Activated CD4-positive, alpha-beta T cell treated with anti-CD3 and anti-CD28 coated beads, Interleukin-10, Interleukin-2, amounts not matched to agents 100 ng/mL and 50 ng/mL, durations not matched to agents 16 hours and 8 hours (primary cell): ENCODE measurements at regions not wholly inside any gene's neighbourhood (a gene's known extent, or its start where the extent isn't known, plus 50 kb on each side); places are given as distances from the start of the nearest gene placed in this dataset.
"Not testable (repeated sequence)": the region's sequence is repeated elsewhere in the genome, so short reads cannot be mapped to it uniquely, and the experiment has no call there.

Experiments
- DNase-seq: peaks from one replicate; pipeline ENCODE4 v3.0.0-alpha.2; 2020

DNA sequence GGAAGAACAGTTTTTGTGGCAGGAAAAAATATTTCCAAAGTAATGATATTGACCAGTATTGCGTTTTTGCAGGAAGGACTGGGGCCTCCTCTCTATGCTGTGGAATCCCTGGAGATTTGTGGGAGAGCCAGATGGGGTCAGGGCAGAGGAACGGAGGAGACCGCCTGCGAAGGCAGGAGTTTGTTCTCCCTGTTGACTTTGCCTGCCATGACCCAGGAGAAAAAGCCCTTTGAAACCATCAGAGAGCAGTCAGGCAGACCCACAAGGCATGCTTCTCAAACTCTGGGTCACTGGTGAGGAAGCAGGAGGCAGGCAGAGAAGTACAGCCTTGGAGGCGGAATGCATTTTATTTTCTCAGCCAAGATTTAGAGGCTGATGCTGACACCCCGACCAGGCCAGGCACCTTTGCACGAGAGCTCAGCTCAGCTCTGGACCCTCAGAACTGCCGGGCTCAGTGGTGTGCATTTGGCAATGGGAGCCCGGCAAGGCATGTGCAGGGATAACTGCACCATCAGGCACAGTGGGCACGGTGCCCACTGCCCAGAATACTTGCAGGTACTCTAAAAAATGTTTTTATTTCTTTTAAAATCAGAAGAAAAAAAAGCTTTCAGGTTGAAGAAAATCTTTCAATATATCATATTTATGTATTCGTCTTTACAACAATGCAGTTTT lies 410.4 kb downstream of the RPS24 start:
- no peak for DNase-seq

DNA sequence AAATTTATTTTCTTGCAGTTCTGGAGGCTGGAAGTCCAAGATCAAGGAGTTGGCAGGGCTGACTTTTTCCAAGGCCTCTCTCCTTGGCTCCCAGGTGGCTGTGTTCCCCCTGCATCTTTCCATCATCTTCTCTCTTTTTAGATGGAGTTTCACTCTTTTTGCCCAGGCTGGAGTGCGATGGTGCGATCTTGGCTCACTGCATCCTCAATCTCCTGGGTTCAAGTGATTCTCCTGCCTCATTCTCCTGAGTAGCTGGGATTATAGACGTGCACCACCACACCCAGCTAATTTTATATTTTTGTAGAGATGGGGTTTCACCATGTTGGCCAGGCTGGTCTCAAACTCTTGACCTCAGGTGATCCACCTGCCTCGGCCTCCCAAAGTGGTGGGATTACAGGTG lies 411.1 kb downstream of the RPS24 start:
- DNase-seq = not testable (repeated sequence)

DNA sequence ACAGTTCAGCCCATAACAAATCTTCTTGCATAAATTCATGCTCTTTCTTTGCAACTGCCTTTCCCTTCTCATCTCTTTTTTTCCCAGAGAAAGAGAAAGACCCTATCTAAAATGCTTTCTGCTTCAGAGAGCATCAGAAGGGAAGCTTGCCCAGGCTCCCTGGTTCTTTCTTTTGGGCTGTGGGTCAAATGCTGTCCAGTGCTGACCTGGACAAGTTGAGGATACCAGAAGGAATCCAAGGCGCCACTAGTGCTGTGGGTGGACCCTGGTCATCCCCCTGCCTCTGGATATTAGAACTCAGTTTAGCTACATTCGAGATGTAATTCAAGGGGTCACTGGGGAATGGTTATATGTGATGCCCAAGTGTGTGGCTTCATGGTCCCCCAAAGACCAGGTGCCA lies 411.6 kb downstream of the RPS24 start:
- DNase-seq = no peak

DNA sequence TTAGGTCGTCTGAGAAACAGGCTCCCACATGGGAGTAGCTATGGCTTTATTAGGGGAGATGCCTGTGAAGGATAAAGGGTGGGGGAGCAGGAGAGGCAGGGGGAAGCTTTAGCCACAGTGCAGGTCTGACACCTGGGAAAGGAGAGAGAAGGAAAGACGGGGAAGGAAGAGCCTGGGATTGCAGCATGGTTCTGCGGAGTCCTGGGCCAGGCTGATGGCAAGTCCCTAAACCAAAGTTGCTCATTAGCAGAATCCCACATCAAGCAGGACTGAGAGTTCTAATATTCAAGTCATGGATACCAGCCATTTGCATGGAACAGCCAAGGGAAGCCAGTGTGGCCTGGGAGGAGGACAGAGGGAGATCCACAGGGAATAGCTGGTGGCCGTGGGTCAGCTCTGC lies 414.8 kb downstream of the RPS24 start:
- DNase-seq = no peak

DNA sequence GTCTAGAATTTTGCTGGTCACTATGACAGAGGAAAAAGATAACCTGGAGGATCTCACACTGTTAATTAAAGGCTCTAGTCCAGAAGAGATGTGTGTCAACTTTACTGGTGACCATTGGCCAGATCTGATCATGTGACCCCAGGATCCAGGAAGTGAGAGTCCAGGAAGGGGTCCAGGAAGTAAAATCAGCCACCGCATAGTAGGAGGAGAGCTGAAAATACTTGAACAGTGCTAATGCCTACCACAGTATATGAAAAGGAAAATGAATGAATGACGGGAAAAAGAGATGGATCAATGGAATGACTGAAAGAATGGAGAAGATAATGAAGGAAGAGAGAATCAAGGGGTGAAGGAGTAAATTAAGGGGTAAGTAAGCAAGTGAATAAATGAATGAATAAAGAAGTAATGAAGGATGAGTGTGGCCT lies 415.3 kb downstream of the RPS24 start:
- DNase-seq = no peak

DNA sequence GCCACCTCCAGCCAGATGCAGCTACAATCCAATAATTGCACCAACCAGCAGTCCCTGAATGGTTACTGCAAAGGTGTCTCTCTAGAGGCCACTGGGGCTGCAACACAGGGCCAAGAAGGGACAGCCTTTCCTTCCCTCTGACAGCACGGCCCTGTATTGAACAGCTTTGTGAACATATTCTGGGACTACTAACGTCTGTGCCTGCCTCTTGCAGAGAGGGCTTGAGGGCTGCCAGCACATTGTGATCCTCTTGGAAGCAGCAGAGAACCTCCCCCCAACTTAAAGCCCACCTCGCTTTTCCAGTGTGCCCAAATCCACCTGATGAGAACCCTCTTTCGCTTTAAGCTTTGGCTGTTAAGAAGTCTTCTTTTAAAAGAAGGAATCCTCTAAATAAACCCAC lies 415.9 kb downstream of the RPS24 start:
- DNase-seq = no peak

DNA sequence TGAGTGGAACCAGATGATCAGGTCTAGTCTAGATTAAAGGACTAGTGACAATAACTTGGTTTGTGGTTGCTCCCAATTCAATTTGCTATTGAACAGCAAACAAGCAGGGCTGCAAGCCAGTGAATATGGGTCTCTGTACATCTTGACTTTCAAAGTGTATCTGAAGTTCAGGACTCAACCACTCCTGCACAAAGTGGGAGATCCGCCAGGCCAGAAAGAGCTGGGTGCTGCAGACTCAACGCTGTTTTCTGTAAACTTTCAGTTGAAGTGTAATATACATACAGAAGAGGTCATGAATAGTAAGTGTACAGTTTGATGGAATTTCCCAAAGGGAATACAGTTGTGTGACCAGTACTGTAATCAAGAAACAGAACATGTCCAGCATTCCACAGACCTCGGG lies 416.6 kb downstream of the RPS24 start:
- no peak for DNase-seq

DNA sequence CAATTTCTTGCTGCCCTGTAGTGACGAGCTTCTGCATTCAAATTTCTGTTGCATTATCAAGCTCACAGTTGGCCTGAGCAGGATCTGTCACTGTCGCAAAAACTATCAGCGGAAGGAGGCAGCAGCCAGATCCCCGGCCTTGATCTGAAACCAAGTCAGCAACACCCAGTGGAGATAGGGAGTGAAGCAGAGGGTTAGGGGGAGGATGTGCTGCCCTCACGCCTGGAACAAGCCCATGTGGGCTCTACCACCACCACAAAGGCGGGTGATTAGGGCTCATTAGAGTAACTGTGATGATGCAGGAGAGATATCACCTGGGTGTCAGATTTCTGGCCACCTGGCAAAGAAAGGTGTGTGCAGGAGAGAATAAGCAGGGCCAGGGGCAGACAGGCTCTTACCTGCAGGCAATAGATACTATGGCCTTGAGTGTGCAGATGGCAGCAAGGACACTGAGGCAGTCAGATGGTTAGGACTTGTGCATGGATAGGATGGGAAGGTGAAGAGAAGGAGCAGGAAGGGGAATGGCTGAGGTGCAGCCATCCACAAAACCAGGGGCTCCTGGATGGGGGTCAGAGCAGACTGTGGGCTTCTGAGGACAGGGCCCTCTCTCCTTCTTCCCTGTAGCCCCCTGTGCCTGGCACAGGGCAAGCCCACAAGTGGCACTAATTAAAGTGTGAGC lies 417.3 kb downstream of the RPS24 start:
- no peak for DNase-seq

DNA sequence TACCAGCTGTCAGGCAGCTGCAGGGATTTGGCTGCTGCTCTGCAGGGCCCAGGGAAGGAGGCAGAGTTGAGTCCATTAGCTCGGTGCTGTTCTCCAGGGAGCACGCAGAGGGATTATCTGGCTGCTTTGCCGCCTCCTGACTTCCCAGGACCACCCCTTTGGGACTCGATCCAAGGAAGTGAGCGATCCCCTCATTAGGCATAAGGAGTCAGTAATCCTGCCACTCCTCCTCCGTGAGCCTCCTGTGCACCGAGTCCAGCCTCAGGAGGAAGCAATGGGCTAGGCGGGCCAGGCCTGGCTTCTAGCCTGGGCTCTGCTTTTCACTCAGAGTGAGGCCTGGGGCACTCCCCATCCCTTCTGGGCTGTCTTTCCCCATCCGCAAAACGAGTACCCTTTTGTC lies 417.9 kb downstream of the RPS24 start:
- no peak for DNase-seq

DNA sequence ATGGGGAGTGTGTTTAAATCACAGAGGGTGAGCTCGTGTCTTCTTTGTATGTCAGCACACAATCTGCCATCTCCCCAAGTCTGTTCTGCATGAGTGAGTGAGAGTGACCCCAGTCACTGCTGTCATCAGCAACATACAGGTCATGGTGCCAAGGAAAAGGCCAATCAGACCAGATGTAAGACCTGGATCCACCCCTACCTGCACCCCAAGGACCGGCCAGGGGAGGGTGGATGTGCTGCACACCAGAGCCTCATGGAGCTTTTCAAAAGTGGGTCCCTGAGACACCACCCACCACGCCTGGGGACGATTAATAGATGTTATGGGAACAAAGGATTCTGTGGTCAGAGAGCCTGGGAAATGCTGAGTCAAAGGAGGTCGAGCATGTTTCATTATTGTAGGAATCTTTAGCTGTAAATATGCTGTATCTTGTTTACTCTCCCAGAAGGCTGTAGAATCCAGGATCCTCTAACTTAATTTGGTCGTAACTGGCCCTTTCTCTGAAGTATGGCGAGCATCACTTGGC lies 420.5 kb downstream of the RPS24 start:
- no peak for DNase-seq

DNA sequence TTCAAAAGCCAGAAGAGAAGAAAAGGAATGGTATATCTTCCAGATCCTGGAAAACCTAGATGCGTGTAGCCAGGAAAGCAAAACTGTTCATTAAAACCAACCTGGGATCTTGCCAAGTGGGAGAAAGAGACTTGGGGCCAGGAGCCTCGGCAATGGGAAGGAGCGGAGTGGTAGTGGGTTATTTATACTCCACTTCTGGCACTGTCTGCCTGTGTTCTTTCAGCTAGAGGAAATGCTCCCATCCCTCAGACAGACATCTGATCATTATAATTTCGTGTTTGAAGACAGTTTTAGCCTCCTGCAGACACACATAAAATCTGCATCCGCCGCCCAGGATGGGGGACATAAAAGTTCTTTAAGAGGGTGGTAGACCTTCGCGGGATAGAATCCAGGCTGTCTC lies 421.6 kb downstream of the RPS24 start:
- DNase-seq = no peak

DNA sequence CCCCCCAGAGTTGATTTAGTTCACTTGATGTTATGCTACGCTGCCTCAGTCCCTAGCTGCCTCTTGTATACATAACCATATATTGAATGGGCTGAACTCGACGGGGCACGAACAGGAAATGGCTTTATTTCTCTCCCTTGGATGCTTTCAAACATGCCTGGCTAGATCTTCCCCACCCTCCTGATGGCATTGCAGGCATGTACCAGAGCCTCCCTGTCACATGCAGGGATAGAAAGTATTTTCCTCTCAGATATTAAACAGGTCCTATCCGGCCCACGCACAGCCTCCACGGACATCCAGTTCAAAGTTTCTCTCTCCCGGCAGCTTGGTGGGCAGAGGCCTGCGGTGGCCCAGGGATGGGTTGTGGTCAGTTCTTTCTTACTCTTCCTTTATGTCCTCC lies 422.1 kb downstream of the RPS24 start:
- DNase-seq = no peak

DNA sequence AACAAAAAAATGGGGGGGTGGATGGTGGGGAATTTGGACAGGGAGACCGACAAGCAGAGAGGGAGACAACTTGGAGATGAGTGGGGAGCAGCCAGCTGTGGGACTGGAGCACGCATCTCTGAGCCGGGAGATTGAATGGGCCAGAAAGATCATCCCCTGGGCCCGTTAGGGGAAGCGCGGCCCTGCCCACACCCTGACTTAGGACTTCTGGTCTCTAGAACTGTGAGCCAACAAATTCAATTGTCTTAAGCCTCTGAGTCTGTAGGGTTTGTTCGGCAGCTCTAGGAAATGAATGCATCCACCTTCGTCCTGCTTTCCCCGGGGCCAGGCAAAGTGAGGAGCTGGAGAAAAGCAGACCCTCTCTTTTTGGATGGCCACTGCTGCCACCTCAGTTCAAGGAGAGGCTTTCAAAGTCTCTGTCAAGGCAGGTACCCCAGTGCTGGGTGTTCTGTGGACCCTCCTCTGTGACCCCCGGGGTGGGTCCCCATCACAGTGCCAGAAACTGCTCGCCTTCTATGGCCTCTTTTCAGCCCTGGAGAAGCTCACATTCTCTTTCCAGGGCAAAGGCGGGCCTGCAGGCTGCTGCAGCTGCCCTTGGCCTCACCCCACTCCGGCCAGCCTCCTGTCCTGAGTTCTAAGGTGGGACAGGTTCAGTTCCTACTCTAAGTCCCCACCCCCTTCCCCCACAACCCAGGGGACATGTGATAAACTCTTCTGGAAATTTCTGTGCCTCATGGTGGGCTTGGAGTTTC lies 423.2 kb downstream of the RPS24 start:
- no peak for DNase-seq

DNA sequence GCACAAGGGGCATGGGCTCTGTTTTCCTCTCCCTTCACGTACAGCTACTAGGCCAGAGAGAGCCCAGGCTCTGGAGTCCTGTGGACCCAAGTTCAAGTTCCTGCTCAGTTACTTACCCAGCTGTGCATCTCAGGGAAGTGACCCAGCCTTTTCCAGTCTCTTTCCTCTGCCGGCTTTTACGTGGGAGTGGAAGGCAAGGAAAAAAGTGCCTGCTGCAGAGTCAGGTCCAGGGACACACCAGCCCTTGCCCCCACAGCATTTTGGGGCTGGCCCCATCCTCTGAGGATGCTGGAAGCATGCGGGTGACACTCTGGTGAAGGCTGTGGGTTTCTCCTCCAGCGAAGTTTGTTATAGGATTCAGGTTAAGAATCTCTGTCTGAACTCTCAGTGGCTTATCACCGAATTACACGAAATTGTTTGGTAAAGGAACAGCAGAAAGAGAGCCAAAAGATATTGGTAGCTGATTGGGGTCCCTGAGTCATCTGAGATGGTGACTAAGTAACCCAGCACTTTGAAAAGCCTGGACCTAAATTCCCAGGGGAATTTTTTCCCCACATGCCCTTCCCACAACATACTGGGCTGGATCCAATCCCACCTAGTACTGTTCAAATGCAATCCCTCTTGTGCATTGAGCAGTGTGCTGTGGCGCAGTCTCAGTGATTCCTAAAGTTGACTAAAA lies 424.3 kb downstream of the RPS24 start:
- DNase-seq = no peak

DNA sequence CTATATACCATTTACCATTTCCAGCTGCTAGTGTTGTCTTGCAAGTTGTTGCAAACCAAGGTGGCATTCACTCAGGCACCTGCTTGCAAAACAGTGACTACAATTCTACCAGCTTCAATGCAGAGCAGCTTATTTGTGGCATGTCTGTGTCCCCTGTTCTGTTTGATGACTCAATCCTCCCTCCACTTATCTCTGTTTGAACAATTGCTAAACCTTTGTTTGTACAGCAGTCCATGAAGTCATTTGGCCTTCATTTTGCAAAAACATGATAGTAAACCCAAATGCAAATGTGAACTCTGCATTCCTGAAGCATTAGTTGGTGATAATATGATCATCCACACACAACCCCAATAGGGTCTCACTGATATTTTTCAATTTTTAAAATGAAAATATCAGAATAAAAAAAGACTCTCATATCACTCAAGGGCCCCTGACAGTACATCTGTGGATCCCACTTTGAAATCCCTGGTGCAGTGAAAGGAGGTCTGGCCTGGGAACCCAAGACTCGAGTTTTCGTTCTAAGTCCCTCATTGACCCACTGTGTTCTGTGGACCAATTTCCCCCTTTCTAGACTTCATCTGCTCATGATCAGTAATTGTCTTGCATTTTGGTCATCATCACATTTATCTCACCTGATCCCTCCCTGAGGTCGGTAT lies 425.4 kb downstream of the RPS24 start:
- peak; percentile 40 for DNase-seq

DNA sequence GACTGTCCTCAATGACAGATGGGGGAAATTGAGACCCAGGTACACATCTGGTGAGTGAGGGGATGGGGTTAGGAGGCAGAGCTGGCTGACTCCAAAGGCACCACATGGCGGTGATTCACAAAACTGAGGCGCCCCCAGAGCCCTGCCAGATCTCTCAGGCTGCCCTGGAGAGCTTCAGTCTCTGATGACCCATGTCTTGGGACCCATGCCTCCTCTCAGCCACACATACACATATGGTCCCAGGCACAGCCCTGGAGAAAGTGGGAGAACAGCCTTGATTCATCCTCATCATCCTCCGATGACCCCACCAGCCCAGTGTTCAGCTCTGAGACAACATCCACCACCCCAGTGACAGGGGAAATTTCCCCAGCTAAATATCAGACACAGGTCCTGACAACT lies 426.0 kb downstream of the RPS24 start:
- DNase-seq = no peak

DNA sequence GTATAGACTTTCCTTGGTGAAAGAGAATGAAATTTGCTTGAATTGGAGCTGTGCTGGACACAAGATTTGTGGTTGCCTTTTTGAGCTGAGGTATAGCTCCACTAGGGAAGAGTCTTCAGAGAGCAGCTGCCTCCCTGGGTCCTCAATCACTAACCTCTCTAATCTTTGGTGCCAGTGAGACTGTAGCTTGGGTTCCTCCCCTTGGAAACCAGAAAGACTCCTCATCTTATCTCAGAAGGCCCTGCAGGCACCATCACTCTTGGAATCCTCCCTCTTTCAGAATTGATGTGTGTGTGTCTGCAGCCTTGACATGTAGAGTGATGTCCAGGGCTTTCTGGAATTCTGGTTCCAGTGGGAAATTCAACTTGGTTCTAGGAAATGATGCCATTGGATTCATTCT lies 426.5 kb downstream of the RPS24 start:
- no peak for DNase-seq

DNA sequence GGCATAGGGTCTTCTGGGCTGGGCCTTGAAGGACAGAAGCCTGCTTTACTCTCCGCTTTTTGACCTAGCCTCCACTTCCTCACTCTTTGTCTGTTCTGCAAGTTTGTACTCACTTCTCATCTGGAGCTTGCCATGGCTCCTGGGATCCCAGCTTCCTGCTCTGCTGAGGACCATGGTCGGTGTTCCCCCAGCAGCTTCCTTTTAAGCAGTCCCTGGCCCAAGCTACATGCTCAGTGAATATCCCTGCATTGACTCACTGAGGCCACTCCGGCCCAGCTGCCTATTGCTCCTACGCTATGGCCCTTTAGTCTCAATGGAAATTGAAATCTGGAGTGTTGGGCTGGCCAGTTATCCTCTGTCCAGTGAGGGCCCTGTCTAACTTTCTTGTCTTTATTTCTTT lies 427.7 kb downstream of the RPS24 start:
- no peak for DNase-seq

DNA sequence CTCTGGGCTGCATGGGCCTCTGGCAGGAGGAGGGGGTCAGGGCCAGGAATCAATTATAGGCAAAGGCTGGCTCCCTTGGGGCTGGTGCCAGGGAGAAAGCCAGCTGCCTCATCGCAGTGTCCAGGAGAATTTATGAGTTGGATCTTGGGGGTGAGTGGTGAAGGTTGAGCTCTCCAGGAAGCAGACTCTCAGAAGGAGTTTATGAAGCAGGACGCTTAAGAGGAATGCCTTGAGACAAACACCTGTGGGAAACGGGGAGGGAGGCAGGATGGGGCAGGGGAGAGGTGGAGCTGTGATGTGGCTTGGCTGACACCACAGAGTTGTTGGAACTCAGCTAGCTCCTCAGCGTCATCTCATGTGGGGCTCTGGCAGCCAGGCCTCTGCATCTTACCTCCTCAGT lies 428.5 kb downstream of the RPS24 start:
- DNase-seq = no peak

DNA sequence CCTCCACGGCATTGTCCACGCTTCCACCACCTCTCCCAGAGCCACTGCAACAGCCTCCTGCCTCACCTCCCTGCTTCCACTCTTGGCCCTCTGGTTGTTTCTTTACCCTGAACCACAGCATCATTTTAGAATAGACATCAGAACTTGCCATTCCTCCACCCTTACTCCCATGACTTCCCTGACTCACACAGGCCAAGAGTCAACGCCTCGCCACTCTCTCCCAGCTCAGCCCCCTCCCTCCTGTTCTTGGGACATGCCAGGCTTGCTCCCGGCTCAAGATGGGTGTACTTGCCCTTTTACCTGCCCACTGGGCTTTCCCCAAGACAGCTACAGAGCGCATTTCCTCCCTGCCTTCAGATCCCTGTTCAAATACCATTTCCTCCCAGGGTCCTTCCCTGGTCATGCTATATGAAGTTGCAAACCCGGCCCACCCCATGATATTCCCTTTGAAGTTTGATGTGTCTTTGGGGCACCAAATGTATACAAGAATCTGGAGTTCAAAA lies 429.1 kb downstream of the RPS24 start:
- DNase-seq = no peak

DNA sequence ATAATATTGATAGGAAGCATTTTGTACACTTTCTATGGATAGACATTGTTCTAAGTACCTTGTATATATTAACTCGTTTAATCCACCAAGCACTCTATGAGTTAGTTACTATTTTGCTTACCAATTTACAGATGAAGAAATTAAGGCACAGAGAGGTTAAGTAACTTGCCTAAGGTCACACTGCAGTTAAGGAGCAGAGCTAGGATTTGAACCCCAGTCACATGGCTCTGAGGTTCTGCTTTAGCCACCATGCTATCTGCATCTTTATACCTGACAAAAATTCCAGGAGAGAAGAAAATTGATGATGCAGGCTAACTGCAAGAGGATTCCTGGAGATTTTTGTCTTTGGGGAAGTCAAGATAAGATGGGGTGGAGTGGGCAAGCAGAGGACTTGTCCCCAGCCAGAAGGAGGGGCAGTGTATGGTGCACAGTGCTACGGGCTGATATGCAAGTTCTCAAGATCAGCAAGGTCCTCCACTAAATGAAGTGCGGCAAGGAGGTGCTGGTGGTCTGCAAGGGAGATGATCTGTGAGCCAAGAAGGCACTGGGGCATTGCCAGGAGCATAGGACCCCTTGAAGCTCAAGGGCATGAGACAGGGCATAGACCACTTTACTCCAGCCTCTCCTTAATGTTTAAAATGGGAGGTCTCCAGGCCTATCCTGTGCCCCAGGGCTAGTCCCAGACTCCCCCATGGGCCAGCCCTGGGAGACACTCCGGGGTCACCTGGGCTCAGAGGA lies 430.6 kb downstream of the RPS24 start:
- no peak for DNase-seq

DNA sequence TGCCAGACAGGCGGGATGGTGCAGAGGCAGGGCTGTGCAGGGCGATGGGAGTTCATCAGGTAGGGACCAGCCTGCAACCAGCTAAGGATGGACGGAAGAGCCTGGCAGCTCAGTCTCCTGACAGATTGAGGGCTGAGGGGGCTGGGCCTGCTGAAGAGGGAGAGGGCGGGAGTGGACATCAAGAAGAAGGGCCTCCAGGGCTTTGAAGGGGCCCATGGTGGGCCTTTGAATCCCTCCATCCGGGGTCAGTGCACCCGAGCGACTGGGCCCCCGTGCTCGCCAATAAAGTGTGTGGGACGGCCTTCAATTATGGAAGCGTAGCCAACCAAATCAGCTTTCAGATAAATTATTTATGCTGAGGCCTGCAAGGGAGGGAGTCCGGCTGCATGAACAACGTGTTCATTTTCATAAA lies 431.2 kb downstream of the RPS24 start:
- DNase-seq = no peak
